Kidney glomerular epithelial cell (primary cell): ENCODE measurements at regions not wholly inside any gene's neighbourhood (a gene's known extent, or its start where the extent isn't known, plus 50 kb on each side); places are given as distances from the start of the nearest gene placed in this dataset.

Source experiments
- DNase-seq: peaks from one replicate; lab custom pipeline; 2025; lab: John Stamatoyannopoulos, UW

DNA sequence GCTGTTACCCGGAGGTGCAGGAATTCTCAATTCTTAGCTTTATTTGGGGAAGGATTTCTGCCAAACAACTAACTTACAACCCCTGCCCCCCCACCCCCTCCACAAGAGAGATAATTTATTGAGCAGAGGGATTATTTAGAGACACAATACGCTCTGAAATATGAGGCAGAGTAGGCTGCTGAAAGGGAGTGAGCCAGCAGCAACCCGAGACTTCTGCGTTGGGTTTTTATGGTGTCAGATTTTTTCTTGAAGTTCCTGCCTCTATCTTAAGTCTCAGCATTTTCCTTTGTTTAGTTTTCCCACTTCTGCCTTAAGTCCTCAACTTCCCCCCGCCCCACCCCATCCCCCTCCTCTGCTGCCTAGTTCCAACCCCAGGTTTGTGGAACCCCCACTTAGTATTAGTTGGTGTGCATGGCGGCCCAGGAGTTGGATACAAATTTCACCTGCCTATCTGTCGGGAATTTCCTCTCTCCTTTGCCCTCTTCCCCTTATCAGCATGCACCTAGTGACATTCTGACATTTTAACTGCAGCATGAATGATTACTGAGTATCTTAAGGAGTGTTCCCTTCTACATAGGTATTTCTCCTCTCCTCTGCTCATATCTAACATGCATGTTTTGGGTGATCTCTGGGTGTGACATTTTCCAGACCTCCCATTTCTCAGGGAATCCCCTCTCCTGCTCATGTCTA lies 1635.9 kb upstream of the LRRTM1 start:
- no peak for DNase-seq

DNA sequence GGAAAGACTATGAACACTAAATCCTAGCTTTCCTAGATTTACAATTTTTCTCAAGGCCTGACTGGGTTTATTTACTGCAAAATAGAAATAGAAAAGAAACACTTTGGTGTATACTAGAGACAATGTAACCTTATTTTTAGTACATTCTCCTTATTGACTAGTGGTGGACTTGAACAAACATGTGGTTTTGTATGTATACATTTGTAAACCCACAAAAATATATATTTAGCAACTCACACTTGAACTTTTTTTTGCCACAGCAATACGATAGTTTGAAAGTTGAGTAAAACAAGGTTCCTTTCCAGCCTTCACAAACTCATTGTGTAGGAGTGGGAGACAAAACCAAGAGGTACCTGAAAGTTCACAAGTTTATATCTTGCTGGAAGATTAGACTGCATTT lies 1633.4 kb upstream of the LRRTM1 start:
- no peak for DNase-seq

- no peak for DNase-seq
Observed at GRCh38 chr2:81903534-81903933, 1599.0 kb upstream of the LRRTM1 start.

DNA sequence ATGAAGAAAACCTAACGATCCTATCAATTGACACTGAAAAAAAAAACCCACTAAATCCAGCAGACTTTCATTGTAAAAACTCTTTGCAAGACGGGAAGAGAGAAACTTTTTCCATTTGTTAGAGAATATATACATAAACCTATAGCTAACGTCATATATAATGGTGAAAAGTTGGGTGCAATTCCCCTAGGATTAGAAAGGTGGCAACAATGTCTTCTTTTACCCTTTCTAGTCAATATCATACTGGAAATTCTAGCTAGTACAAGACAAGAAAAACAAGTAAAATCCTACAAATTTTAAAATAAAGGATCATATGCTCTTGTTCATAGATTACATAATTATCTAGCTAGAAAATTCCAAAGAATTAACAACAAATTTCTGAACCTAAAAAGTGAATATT lies 1596.5 kb upstream of the LRRTM1 start:
- DNase-seq = no peak

- peak; percentile 80 for DNase-seq
Observed at GRCh38 chr2:81895620-81896250, 1591.2 kb upstream of the LRRTM1 start.

- DNase-seq = peak; percentile 55
Observed at GRCh38 chr2:81894451-81894990, 1590.0 kb upstream of the LRRTM1 start.

- DNase-seq = no peak
Observed at GRCh38 chr2:81876624-81877023, 1572.1 kb upstream of the LRRTM1 start.

DNA sequence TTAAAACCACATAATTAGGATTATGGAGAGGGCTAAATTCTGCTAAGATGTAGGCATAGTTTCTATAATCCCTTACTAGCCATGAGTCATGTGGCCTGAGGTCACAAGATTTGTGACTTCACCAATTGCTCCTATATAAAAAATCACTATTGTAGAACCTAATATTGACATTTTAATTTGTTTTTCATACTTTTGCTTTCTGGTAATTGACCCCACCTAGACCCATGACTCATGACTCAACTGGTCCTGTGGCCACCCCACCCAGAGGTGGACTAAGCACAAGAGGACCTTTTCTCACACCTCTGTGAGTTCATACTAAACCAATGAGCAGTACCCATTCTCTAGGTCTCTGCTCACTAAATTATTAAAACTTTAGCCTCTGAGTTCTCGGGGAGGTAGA lies 1567.5 kb upstream of the LRRTM1 start:
- DNase-seq = peak; percentile 5

- DNase-seq = no peak
Observed at GRCh38 chr2:81870119-81870518, 1565.6 kb upstream of the LRRTM1 start.

- DNase-seq = no peak
Observed at GRCh38 chr2:81858998-81859397, 1554.4 kb upstream of the LRRTM1 start.

- no peak for DNase-seq
Observed at GRCh38 chr2:81853341-81853740, 1548.8 kb upstream of the LRRTM1 start.

DNA sequence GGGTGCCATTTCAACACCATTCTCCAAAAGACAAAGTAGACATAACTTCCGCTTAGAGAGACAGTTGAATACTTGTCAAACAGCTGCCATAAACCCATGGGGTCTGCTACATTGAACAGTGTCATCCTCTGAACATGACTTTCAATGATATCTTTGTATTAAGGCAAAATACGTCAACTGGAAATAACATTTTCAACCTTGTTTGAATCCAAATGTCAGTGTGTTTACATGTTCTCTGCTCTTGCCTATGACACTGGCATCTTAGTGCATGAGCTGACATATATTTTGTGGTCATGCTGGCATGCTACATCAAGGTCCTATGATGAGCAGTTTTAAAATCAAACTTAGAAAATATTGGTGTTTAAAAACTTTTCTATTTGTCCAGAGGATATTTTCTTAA lies 1548.1 kb upstream of the LRRTM1 start:
- no peak for DNase-seq

- DNase-seq = no peak
Observed at GRCh38 chr2:81839780-81840179, 1535.2 kb upstream of the LRRTM1 start.

DNA sequence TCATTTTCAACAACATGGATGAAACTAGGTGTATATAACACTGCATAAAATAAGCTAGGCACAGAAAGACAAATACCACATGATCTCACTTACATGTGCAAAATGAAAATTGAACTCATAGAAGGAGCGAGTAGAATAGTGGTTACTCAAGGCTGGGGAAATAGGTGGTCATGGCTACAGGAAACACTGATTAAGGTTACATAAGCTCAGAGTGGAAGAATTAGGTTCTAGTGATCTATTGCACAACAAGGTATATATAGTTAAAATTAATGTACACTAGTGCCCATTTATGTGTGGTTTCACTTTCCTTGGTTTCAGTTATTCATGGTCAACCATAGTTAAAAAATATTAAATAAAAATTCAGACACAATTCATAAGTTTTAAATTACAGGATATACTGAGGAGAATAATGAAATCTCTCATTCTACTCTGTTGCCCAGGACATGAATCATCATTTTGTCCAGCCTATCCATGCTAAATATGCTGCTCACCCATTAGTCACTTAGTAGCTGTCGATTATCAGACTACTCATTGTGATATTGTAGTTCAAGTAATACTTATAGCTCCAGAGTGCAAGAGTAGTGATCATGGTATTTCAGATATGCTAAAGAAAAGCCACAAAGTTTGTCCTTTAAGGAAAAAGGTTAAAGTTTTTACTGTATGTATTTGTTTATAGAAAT lies 1530.9 kb upstream of the LRRTM1 start:
- no peak for DNase-seq

GRCh38 chr2:81786811-81787210 lies 1482.3 kb upstream of the LRRTM1 start:
- DNase-seq = no peak

DNA sequence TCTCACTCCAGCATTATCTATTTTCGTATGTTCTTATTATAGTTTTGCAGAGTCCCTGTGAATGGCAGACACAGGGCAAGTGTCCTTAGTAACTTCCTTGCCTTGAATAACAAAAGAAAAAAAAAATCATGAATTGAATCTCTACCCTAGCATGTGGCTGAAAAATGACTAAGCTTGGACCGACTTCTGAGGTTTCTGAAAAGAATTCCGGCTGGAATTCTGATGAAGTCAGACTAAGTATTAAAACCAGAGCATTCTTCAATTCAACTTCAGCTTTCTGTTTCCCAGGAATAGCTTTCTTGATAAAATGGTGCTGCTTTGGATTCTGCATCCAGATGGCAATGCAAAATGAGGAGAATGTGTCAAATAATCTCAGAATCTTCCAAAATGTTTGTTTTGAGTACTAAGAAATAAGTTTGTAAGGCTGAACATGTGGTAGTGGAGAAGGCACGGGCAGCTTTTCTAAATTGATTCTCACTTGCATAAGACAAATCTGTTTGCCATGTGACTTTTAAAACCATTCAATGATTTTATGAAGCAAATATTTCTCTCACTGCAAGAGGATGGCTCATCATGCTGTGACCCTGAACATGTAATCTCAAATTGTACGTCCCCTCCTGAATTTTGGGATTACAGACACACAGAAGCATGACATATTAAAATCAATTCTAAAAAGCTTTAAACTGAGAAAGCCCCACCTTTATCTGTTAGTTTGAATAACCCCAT lies 1462.8 kb upstream of the LRRTM1 start:
- DNase-seq = no peak

DNA sequence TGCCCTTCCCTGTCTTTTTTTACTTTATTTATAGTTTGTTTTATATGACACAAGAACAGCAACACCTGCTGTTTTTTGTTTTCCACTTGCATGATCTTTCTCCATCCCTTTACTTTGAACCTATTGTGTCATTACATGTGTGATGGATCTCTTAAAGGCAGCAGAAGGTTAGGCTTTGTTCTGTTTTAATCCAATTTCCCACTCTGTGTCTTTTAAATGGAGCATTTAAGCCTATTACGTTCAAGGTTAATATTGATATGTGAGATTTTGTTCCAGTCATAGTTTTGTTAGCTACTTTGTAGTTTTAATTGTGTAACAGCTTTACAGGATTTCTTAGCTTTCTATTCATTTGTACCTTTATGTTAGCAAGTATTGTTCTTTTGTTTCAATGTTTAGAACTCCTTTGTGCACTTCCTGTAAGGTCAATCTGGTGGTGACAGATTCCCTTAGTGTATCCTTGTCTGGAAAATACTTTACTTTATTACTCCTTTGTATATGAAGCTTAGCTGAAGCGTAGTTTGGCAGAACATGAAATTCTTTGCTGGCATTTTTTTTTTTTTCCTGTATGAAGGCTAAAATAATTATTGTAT lies 1443.0 kb upstream of the LRRTM1 start:
- no peak for DNase-seq

GRCh38 chr2:81739966-81740365 lies 1435.4 kb upstream of the LRRTM1 start:
- DNase-seq = no peak

DNA sequence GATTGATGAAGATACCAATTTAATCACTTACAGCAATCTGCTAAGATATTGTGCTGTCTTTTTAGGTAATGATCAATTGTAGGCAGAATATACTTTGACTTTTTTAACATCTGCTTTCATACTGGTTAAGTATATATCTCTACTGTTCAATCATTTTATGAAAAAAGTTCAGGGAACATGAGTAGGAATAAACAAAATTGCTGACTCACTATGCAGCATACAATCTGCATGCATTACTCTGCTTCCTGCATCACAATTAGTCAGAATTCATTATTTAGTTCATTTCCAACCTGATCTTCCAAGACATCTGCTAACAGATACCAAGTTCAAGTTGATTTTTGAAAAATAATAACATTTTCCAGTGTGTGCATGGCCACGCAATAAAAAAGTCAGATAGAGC lies 1430.4 kb upstream of the LRRTM1 start:
- no peak for DNase-seq

DNA sequence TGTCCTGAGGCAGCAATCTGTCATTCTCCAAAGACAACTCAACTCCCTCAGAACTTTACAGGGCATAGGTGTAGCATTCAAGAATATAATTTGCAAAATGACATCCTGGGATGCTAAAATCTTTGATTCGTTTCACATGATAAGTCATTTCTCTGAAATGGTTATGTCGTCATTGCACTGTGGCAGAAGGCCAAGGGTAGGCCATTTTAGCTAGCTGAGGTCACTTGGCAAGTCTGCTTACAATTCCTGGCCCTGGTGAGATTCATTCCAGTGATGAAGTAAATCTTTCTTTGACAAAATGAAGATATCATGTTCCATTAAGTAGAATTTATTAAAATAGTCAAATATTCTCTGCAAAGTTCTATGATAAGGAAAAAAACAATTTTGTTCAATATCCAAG lies 1410.3 kb upstream of the LRRTM1 start:
- DNase-seq = no peak

DNA sequence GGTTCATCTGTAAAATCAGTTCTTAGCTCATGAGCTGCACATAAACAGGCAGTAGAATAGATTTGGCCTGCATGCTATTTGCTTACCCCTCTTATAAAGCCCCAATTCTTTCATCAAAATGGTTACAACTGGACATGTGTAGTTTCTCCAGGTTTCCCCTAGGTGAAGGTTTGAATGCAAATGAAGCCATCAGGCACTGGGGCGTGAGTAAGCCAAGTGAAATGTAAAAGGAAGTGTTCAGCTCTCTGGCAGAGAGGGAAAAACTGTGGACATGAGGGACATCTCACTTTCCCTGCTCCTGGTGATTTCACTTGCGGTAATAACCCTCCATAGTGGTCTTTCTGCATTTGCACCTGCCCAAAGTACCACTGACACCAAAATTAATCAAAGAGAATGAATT lies 1402.3 kb upstream of the LRRTM1 start:
- no peak for DNase-seq

DNA sequence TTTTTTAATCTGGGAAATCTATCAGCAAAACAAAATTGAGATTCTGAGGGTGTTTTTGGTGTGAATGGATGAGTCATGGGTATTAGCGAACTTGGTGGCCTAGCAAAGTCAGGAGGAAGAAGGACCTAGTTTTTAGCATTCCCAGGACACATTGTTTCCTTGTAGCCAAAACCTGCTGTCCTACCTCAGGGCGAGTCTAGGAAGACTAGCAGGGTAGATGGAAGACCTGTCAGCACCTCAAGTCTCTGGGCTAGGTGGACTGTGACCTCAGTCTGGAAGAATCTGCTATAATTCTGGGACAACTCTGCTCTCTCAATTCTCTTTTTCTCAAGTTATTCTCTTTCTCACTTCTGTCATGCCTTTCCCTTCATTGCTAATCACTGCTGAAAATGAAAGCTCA lies 1399.3 kb upstream of the LRRTM1 start:
- no peak for DNase-seq
